GM19351 (cell line): ENCODE measurements at regions not wholly inside any gene's neighbourhood (a gene's known extent, or its start where the extent isn't known, plus 50 kb on each side); places are given as distances from the start of the nearest gene placed in this dataset.

ENCODE experiments used
- ATAC-seq: cut with Tn5 transposase; IDR thresholded peaks from one replicate; pipeline ENCODE4 v1.9.1; 2021; ENCODE audit warnings: mild to moderate bottlenecking, moderate library complexity; ENCODE audit not compliant: unreplicated experiment

- no peak for ATAC-seq
These were observed 67.1 kb upstream of the ERCC4 start for GRCh38 chr16:13852827-13853226.

GRCh38 chr16:13856398-13856797 is 63.6 kb upstream of the ERCC4 start:
- ATAC-seq: no peak

DNA sequence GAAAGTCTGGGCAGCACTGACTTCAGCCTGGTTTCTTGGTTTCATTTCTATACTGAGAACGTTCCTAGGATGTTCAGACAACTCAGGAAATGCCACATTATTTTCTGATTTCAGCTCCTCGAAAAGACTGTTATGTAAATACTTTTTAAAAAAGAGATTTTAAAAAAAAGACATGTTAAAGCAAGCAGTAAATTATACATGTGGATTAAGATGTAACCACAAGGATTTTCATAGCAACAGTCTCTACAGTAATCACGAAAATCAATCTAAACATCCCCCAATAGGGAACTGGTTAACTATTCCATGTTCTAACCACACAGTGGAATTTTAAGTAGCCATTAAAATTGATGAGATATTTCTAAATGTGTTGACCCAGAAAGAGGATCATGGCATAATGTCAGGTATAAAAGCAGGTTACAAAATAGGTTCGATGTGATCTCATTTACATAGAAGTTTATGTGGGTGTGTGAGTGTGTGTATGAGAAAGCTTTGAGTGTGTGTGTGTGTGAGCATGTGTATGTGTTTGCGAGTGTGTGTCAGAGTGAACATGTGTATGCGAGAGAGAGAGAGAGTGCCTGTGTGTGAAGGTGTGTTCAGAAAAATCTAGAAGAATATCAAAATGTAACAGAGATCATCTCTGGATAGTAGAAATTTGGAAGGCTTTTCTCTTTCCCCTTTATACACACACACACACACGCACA is 63.0 kb upstream of the ERCC4 start:
- no peak for ATAC-seq

DNA sequence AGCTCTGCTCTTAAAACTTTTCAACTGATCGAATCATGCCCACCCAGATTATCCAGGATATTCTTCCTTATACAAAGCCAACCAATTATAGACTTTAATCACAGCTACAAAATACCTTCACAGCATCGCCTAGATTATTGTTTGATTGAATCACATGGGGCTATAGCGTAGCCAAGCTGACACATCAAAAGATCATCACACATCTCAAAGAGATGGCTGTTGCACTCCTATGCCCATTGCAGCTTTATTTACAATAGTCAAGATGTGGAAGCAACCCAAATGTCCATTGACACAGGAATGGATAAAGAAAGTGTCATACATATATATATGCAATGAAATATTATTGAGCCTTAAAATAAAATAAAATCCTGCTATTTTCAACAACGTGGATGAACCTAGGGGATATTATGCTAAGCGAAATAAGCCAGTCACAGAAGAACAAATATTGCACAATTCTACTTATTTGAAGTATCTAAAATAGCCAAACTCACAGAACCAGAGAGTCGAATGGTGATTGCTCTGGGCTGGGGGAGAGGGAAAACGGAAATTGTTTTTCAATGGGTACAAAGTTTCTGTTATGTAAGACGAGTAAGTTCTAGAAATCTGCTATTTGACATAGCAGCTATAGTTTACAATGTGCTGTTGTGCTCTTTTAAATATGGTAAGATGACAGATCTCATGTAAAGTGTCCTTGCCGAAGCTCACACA is 60.9 kb upstream of the ERCC4 start:
- no peak for ATAC-seq

- no peak for ATAC-seq
These were observed 56.7 kb upstream of the ERCC4 start for GRCh38 chr16:13863075-13863765.

DNA sequence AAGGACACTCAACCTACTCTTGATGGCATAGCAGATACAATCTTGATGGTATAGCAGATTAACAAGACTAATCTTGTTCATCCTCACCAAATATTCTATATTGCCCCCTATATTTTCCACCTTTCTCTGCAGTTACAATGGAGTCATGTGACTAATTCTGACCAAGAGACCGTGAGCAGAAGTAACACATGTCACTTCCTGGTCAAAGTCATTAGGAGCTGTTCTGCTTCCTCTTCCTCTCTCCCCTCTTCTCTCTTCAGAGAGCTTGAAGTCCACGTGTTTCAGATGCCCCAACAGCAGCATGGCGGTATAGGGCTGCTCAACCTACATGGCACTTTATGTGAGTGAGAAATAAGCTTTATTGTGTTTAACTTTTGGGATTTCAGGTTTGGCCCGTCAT is 55.3 kb upstream of the ERCC4 start:
- ATAC-seq: no peak

GRCh38 chr16:13866073-13866472 is 53.9 kb upstream of the ERCC4 start:
- ATAC-seq: no peak
